HG03280 (cell line): ENCODE measurements at regions not wholly inside any gene's neighbourhood (a gene's known extent, or its start where the extent isn't known, plus 50 kb on each side); places are given as distances from the start of the nearest gene placed in this dataset.
A peak's percentile ranks its signal among the peaks of the same experiment; 100 is the strongest.

ENCODE experiments used
- ATAC-seq: cut with Tn5 transposase; IDR thresholded peaks from one replicate; pipeline ENCODE4 v1.9.1; 2021; ENCODE audit warnings: mild to moderate bottlenecking, moderate library complexity; ENCODE audit not compliant: unreplicated experiment

GRCh38 chr11:43574949-43575912, 105.3 kb upstream of the HSD17B12 start:
- no peak for ATAC-seq

GRCh38 chr11:43575913-43576310, 104.6 kb upstream of the HSD17B12 start:
- ATAC-seq, result no peak

- ATAC-seq, result no peak
Observed at GRCh38 chr11:43576320-43576802, 104.2 kb upstream of the HSD17B12 start.

- no peak for ATAC-seq
Observed at GRCh38 chr11:43576803-43577521, 103.6 kb upstream of the HSD17B12 start.

- ATAC-seq, result no peak
Observed at GRCh38 chr11:43577566-43578264, 102.8 kb upstream of the HSD17B12 start.

GRCh38 chr11:43578346-43579170, 102.0 kb upstream of the HSD17B12 start:
- no peak for ATAC-seq

GRCh38 chr11:43579171-43579918, 101.2 kb upstream of the HSD17B12 start:
- peak; percentile 51 for ATAC-seq

GRCh38 chr11:43579919-43580276, 100.6 kb upstream of the HSD17B12 start:
- ATAC-seq, result no peak

- no peak for ATAC-seq
Observed at GRCh38 chr11:43580735-43581369, 99.7 kb upstream of the HSD17B12 start.

GRCh38 chr11:43581370-43582023, 99.0 kb upstream of the HSD17B12 start:
- no peak for ATAC-seq

GRCh38 chr11:43582024-43582862, 98.3 kb upstream of the HSD17B12 start:
- no peak for ATAC-seq

- no peak for ATAC-seq
Observed at GRCh38 chr11:43582863-43583462, 97.6 kb upstream of the HSD17B12 start.

GRCh38 chr11:43583548-43583947, 97.0 kb upstream of the HSD17B12 start:
- ATAC-seq, result no peak

- no peak for ATAC-seq
Observed at GRCh38 chr11:43585877-43586608, 94.5 kb upstream of the HSD17B12 start.

- no peak for ATAC-seq
Observed at GRCh38 chr11:43589601-43590250, 90.8 kb upstream of the HSD17B12 start.

GRCh38 chr11:43601511-43601910, 79.0 kb upstream of the HSD17B12 start:
- no peak for ATAC-seq
